ENCODE measurements at regions not wholly inside any gene's neighbourhood (a gene's known extent, or its start where the extent isn't known, plus 50 kb on each side); places are given as distances from the start of the nearest gene placed in this dataset.

- Histone ChIP-seq H2AFZ (ENCODE audit: low read depth, low read length) (no peak overlapping the region), H3K9ac (ENCODE audit: low read length) (peak overlapping the region; percentile 60), H3K27ac (ENCODE audit: low read length, poor library complexity, severe bottlenecking) (no peak overlapping the region), H2BK15ac (ENCODE audit: low read depth, poor library complexity, severe bottlenecking) (no peak overlapping the region), H4K8ac (ENCODE audit: low read length) (no peak overlapping the region), H3K4me3 (ENCODE audit: insufficient read depth in 1 of 2, low read depth in 1 of 2, low read length in 2 of 2) (no peak overlapping the region), H4K91ac (ENCODE audit: low read length) (no peak overlapping the region), H3K18ac (ENCODE audit: low read depth in 1 of 2, low read length in 2 of 2) (peak overlapping the region in 1 of 2 experiments; percentile 90), H3K4ac (ENCODE audit: low read depth in 1 of 2, low read length in 2 of 2) (peak overlapping the region in 1 of 2 experiments; percentile 63), H3K36me3 (ENCODE audit: control insufficient read depth in 1 of 2, insufficient read depth in 2 of 2, low read depth in 1 of 2, low read length in 2 of 2) (no peaks in the 10 kb centered on the region), H3K79me1 (replicated peaks; ENCODE audit: low read length, poor library complexity, severe bottlenecking) (no peaks in the 10 kb centered on the region), H3K4me1 (ENCODE audit: control insufficient read depth, insufficient read depth, low read depth, low read length) (no peaks in the 10 kb centered on the region), H2BK5ac (ENCODE audit: low read depth, low read length, poor library complexity, severe bottlenecking) (no peak overlapping the region), H3K4me2 (ENCODE audit: low read length, poor library complexity, severe bottlenecking) (no peak overlapping the region), H2BK120ac (ENCODE audit: low read depth, low read length) (no peak overlapping the region), H3K23ac (ENCODE audit: low read length in 2 of 2) (no peak overlapping the region), H3K14ac (ENCODE audit: low read length in 2 of 2) (no peak overlapping the region), H2AK5ac (ENCODE audit: low read length, severe bottlenecking) (no peak overlapping the region), H3K9me3 (ENCODE audit: control insufficient read depth, low read length) (no peaks in the 10 kb centered on the region), H2BK12ac (ENCODE audit: low read length in 2 of 2) (peak overlapping the region; percentile 57 to 70), H3K27me3 (ENCODE audit: control insufficient read depth in 1 of 2, insufficient read depth in 1 of 2, low read length in 2 of 2) (no peaks in the 10 kb centered on the region)
- DNase-seq, result peak; percentile 88
- WGBS, result 29% methylated on average over 11 of the region's 12 CpGs
Observed at GRCh38 chr6:15879371-15880261, 216.8 kb upstream of the DTNBP1 start.

DNA sequence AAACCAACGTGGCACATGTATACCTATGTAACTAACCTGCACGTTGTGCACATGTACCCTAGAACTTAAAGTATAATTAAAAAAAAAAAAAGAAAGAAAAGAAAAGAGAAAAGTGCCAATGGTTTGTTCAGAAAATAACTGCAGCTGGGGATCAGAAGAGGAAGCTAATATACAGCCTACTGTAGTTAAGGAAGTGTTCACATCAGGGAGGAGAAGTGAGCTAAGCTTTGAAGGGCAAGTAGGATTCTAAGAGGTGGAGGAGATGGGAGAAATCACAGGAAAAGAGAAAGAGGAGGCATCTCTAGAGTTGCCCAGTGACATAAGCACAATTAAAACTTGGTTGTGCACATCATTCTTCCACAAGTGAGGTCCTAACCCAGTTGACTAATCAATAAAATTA lies 214.4 kb upstream of the DTNBP1 start:
- no peak overlapping the region for H3K4me3 ChIP-seq (ENCODE audit: insufficient read depth in 1 of 2, low read depth in 1 of 2, low read length in 2 of 2)
- no peak overlapping the region for H2BK15ac ChIP-seq (ENCODE audit: low read depth, poor library complexity, severe bottlenecking)
- H3K4me1 ChIP-seq (ENCODE audit: control insufficient read depth, insufficient read depth, low read depth, low read length), result no peaks in the 10 kb centered on the region
- no peak overlapping the region for H3K18ac ChIP-seq (ENCODE audit: low read depth in 1 of 2, low read length in 2 of 2)
- peak overlapping the region; percentile 56 for H4K8ac ChIP-seq (ENCODE audit: low read length)
- no peak overlapping the region for H2BK120ac ChIP-seq (ENCODE audit: low read depth, low read length)
- no peak overlapping the region for H2AK5ac ChIP-seq (ENCODE audit: low read length, severe bottlenecking)
- no peaks in the 10 kb centered on the region for H3K27me3 ChIP-seq (ENCODE audit: control insufficient read depth in 1 of 2, insufficient read depth in 1 of 2, low read length in 2 of 2)
- H3K4me2 ChIP-seq (ENCODE audit: low read length, poor library complexity, severe bottlenecking), result no peak overlapping the region
- DNase-seq, result no peak
- no peak overlapping the region for H3K9ac ChIP-seq (ENCODE audit: low read length)
- no peak overlapping the region for H2BK5ac ChIP-seq (ENCODE audit: low read depth, low read length, poor library complexity, severe bottlenecking)
- H2AFZ ChIP-seq (ENCODE audit: low read depth, low read length), result no peak overlapping the region
- H3K36me3 ChIP-seq (ENCODE audit: control insufficient read depth in 1 of 2, insufficient read depth in 2 of 2, low read depth in 1 of 2, low read length in 2 of 2), result no peaks in the 10 kb centered on the region
- H3K4ac ChIP-seq (ENCODE audit: low read depth in 1 of 2, low read length in 2 of 2), result peak overlapping the region in 1 of 2 experiments; percentile 58
- H2BK12ac ChIP-seq (ENCODE audit: low read length in 2 of 2), result peak overlapping the region in 1 of 2 experiments; percentile 90
- no peaks in the 10 kb centered on the region for H3K79me1 ChIP-seq (replicated peaks; ENCODE audit: low read length, poor library complexity, severe bottlenecking)
- no CpG with 5 or more reads among the region's 2 CpGs for WGBS
- H3K27ac ChIP-seq (ENCODE audit: low read length, poor library complexity, severe bottlenecking), result no peak overlapping the region
- no peaks in the 10 kb centered on the region for H3K9me3 ChIP-seq (ENCODE audit: control insufficient read depth, low read length)
- no peak overlapping the region for H4K91ac ChIP-seq (ENCODE audit: low read length)
- H3K14ac ChIP-seq (ENCODE audit: low read length in 2 of 2), result no peak overlapping the region
- no peak overlapping the region for H3K23ac ChIP-seq (ENCODE audit: low read length in 2 of 2)

GRCh38 chr6:15876406-15876805 lies 213.6 kb upstream of the DTNBP1 start:
- Histone ChIP-seq H3K4me2 (ENCODE audit: low read length, poor library complexity, severe bottlenecking) (no peak overlapping the region), H3K4me3 (ENCODE audit: insufficient read depth in 1 of 2, low read depth in 1 of 2, low read length in 2 of 2) (no peak overlapping the region), H4K8ac (ENCODE audit: low read length) (no peak overlapping the region), H3K36me3 (ENCODE audit: control insufficient read depth in 1 of 2, insufficient read depth in 2 of 2, low read depth in 1 of 2, low read length in 2 of 2) (no peaks in the 10 kb centered on the region), H3K18ac (ENCODE audit: low read depth in 1 of 2, low read length in 2 of 2) (no peak overlapping the region), H3K9me3 (ENCODE audit: control insufficient read depth, low read length) (no peaks in the 10 kb centered on the region), H2AFZ (ENCODE audit: low read depth, low read length) (no peak overlapping the region), H2AK5ac (ENCODE audit: low read length, severe bottlenecking) (no peak overlapping the region), H2BK15ac (ENCODE audit: low read depth, poor library complexity, severe bottlenecking) (no peak overlapping the region), H2BK5ac (ENCODE audit: low read depth, low read length, poor library complexity, severe bottlenecking) (no peak overlapping the region), H3K4ac (ENCODE audit: low read depth in 1 of 2, low read length in 2 of 2) (no peak overlapping the region), H3K23ac (ENCODE audit: low read length in 2 of 2) (no peak overlapping the region), H3K27me3 (ENCODE audit: control insufficient read depth in 1 of 2, insufficient read depth in 1 of 2, low read length in 2 of 2) (no peaks in the 10 kb centered on the region), H2BK120ac (ENCODE audit: low read depth, low read length) (no peak overlapping the region), H3K14ac (ENCODE audit: low read length in 2 of 2) (no peak overlapping the region), H2BK12ac (ENCODE audit: low read length in 2 of 2) (peak overlapping the region in 1 of 2 experiments; percentile 17), H4K91ac (ENCODE audit: low read length) (no peak overlapping the region), H3K4me1 (ENCODE audit: control insufficient read depth, insufficient read depth, low read depth, low read length) (no peaks in the 10 kb centered on the region), H3K9ac (ENCODE audit: low read length) (no peak overlapping the region), H3K27ac (ENCODE audit: low read length, poor library complexity, severe bottlenecking) (no peak overlapping the region), H3K79me1 (replicated peaks; ENCODE audit: low read length, poor library complexity, severe bottlenecking) (no peaks in the 10 kb centered on the region)
- DNase-seq, result peak; percentile 83
- 2% methylated on average over 3 of the region's 3 CpGs for WGBS

GRCh38 chr6:15875797-15876196 lies 213.0 kb upstream of the DTNBP1 start:
- no peak overlapping the region for H3K4ac ChIP-seq (ENCODE audit: low read depth in 1 of 2, low read length in 2 of 2)
- H3K79me1 ChIP-seq (replicated peaks; ENCODE audit: low read length, poor library complexity, severe bottlenecking), result no peaks in the 10 kb centered on the region
- H2BK15ac ChIP-seq (ENCODE audit: low read depth, poor library complexity, severe bottlenecking), result no peak overlapping the region

More at GRCh38 chr6:15875797-15876196, 213.0 kb upstream of the DTNBP1 start:
- H2BK12ac ChIP-seq (ENCODE audit: low read length in 2 of 2), result no peak overlapping the region
- H3K14ac ChIP-seq (ENCODE audit: low read length in 2 of 2), result no peak overlapping the region
- no peak overlapping the region for H3K27ac ChIP-seq (ENCODE audit: low read length, poor library complexity, severe bottlenecking)
- no peak overlapping the region for H2BK120ac ChIP-seq (ENCODE audit: low read depth, low read length)
- H3K27me3 ChIP-seq (ENCODE audit: control insufficient read depth in 1 of 2, insufficient read depth in 1 of 2, low read length in 2 of 2), result no peaks in the 10 kb centered on the region
- no peak for DNase-seq
- no CpG with 5 or more reads among the region's 1 CpG for WGBS
- H4K91ac ChIP-seq (ENCODE audit: low read length), result no peak overlapping the region
- H3K4me1 ChIP-seq (ENCODE audit: control insufficient read depth, insufficient read depth, low read depth, low read length), result peaks cover 2% of the 10 kb centered on the region
- no peaks in the 10 kb centered on the region for H3K9me3 ChIP-seq (ENCODE audit: control insufficient read depth, low read length)
- no peak overlapping the region for H3K18ac ChIP-seq (ENCODE audit: low read depth in 1 of 2, low read length in 2 of 2)
- H2AK5ac ChIP-seq (ENCODE audit: low read length, severe bottlenecking), result no peak overlapping the region
- H3K23ac ChIP-seq (ENCODE audit: low read length in 2 of 2), result no peak overlapping the region
- H3K36me3 ChIP-seq (ENCODE audit: control insufficient read depth in 1 of 2, insufficient read depth in 2 of 2, low read depth in 1 of 2, low read length in 2 of 2), result no peaks in the 10 kb centered on the region
- no peak overlapping the region for H4K8ac ChIP-seq (ENCODE audit: low read length)
- H3K4me2 ChIP-seq (ENCODE audit: low read length, poor library complexity, severe bottlenecking), result no peak overlapping the region
- H2AFZ ChIP-seq (ENCODE audit: low read depth, low read length), result no peak overlapping the region
- no peak overlapping the region for H2BK5ac ChIP-seq (ENCODE audit: low read depth, low read length, poor library complexity, severe bottlenecking)
- H3K4me3 ChIP-seq (ENCODE audit: insufficient read depth in 1 of 2, low read depth in 1 of 2, low read length in 2 of 2), result no peak overlapping the region
- no peak overlapping the region for H3K9ac ChIP-seq (ENCODE audit: low read length)
